ENCODE measurements at regions not wholly inside any gene's neighbourhood (a gene's known extent, or its start where the extent isn't known, plus 50 kb on each side); places are given as distances from the start of the nearest gene placed in this dataset.

GRCh38 chr15:20665653-20666052 is 124.1 kb upstream of the GOLGA6L6 start:
- ATAC-seq (ENCODE audit: insufficient read depth, low FRiP score) = no peak
- no peak for DNase-seq
- Histone ChIP-seq H3K27me3 (ENCODE audit: control insufficient read depth in 3 of 3, insufficient read depth in 3 of 3, low read length in 2 of 3) (no peaks in the 10 kb centered on the region), H3K27ac (ENCODE audit: low read depth in 1 of 2, low read length in 1 of 2) (no peak overlapping the region), H3K36me3 (ENCODE audit: control insufficient read depth in 4 of 4, insufficient read depth in 4 of 4, low read length in 4 of 4) (no peaks in the 10 kb centered on the region), H3K4me1 (ENCODE audit: control insufficient read depth in 5 of 5, insufficient read depth in 5 of 5, low read length in 5 of 5) (no peaks in the 10 kb centered on the region), H3K9ac (ENCODE audit: insufficient read depth in 1 of 2, low read length in 2 of 2) (no peak overlapping the region), H3K4me3 (no peak overlapping the region), H3K9me3 (ENCODE audit: control insufficient read depth in 4 of 4, insufficient read depth in 3 of 4, low read length in 3 of 4) (peaks cover 0 to 7% (median 2%) of the 10 kb centered on the region in 4 donors)
- 50 to 58% methylated on average over 1 of the region's 1 CpG for WGBS, 2 donors
- no peak for TF ChIP-seq CTCF (IDR thresholded peaks at IDR 0.05; ENCODE audit: control extremely low read depth, extremely low read depth)

- Histone ChIP-seq H3K9me3 (ENCODE audit: control insufficient read depth in 4 of 4, insufficient read depth in 3 of 4, low read length in 3 of 4) (peaks cover 0 to 7% (median 4%) of the 10 kb centered on the region in 4 donors), H3K9ac (ENCODE audit: insufficient read depth in 1 of 2, low read length in 2 of 2) (no peak overlapping the region), H3K4me1 (ENCODE audit: control insufficient read depth in 5 of 5, insufficient read depth in 5 of 5, low read length in 5 of 5) (no peaks in the 10 kb centered on the region), H3K4me3 (no peak overlapping the region), H3K27me3 (ENCODE audit: control insufficient read depth in 3 of 3, insufficient read depth in 3 of 3, low read length in 2 of 3) (no peaks in the 10 kb centered on the region), H3K36me3 (ENCODE audit: control insufficient read depth in 4 of 4, insufficient read depth in 4 of 4, low read length in 4 of 4) (no peaks in the 10 kb centered on the region), H3K27ac (ENCODE audit: low read depth in 1 of 2, low read length in 1 of 2) (no peak overlapping the region)
- no peak for DNase-seq
- 71% methylated on average over 8 of the region's 8 CpGs for WGBS, 2 donors
- no peak for ATAC-seq (ENCODE audit: insufficient read depth, low FRiP score)
- TF ChIP-seq CTCF (IDR thresholded peaks at IDR 0.05; ENCODE audit: control extremely low read depth, extremely low read depth) = no peak
These were observed 117.7 kb upstream of the GOLGA6L6 start for GRCh38 chr15:20659265-20659664.

DNA sequence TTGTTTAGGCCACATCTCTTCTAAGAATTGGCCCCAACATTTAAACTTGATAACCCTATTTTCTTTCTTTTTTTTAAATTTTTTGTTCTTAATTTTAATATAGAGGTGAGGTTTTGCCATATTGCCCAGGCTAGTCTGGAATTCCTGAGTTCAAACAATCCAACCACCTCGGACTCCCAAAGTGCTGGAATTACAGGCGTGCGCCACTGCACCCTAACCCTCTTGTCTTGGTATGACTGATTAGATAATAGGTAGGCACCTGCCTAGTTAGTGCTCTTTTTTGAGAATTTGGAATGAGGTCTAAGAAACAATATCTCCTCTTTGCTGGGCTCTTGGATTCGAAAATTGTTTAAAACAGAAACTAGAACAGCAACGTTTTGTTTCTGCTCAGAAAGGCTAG is 116.4 kb upstream of the GOLGA6L6 start:
- no peaks in the 10 kb centered on the region for H3K36me3 ChIP-seq (ENCODE audit: control insufficient read depth in 4 of 4, insufficient read depth in 4 of 4, low read length in 4 of 4)
- H3K4me1 ChIP-seq (ENCODE audit: control insufficient read depth in 5 of 5, insufficient read depth in 5 of 5, low read length in 5 of 5) = no peaks in the 10 kb centered on the region
- peaks cover 0 to 7% (median 4%) of the 10 kb centered on the region in 4 donors for H3K9me3 ChIP-seq (ENCODE audit: control insufficient read depth in 4 of 4, insufficient read depth in 3 of 4, low read length in 3 of 4)
- WGBS, 2 donors = 52 to 58% methylated on average over 5 of the region's 5 CpGs
- DNase-seq = no peak
- H3K27ac ChIP-seq (ENCODE audit: low read depth in 1 of 2, low read length in 1 of 2) = no peak overlapping the region
- no peak overlapping the region for H3K9ac ChIP-seq (ENCODE audit: insufficient read depth in 1 of 2, low read length in 2 of 2)
- TF ChIP-seq CTCF (IDR thresholded peaks at IDR 0.05; ENCODE audit: control extremely low read depth, extremely low read depth) = no peak
- no peak overlapping the region for H3K4me3 ChIP-seq
- ATAC-seq (ENCODE audit: insufficient read depth, low FRiP score) = no peak
- H3K27me3 ChIP-seq (ENCODE audit: control insufficient read depth in 3 of 3, insufficient read depth in 3 of 3, low read length in 2 of 3) = no peaks in the 10 kb centered on the region

DNA sequence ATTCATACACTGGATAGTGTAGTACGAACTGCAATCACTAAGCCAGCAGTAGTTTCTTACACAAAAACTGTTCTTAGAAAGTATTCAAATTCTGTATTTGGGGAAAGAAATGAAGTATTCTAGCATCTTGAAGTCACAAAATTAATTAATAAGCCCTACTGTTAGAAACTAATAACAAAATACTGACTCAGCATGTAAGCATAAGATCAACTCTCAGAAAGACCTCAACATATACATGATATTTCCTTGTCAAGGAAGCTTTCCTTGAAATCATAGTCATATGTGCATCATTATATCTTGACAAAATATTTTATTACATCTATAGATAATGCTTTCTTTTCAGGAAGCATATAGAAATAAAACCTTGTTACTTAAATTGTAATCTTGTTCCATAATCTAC is 115.5 kb upstream of the GOLGA6L6 start:
- H3K27me3 ChIP-seq (ENCODE audit: control insufficient read depth in 3 of 3, insufficient read depth in 3 of 3, low read length in 2 of 3) = no peaks in the 10 kb centered on the region
- ATAC-seq (ENCODE audit: insufficient read depth, low FRiP score) = no peak
- H3K9me3 ChIP-seq (ENCODE audit: control insufficient read depth in 4 of 4, insufficient read depth in 3 of 4, low read length in 3 of 4) = peaks cover 0 to 9% (median 5%) of the 10 kb centered on the region in 4 donors
- TF ChIP-seq CTCF (IDR thresholded peaks at IDR 0.05; ENCODE audit: control extremely low read depth, extremely low read depth) = no peak
- no peak overlapping the region for H3K4me3 ChIP-seq
- H3K4me1 ChIP-seq (ENCODE audit: control insufficient read depth in 5 of 5, insufficient read depth in 5 of 5, low read length in 5 of 5) = no peaks in the 10 kb centered on the region
- no peak overlapping the region for H3K27ac ChIP-seq (ENCODE audit: low read depth in 1 of 2, low read length in 1 of 2)
- DNase-seq = no peak
- no peaks in the 10 kb centered on the region for H3K36me3 ChIP-seq (ENCODE audit: control insufficient read depth in 4 of 4, insufficient read depth in 4 of 4, low read length in 4 of 4)
- H3K9ac ChIP-seq (ENCODE audit: insufficient read depth in 1 of 2, low read length in 2 of 2) = no peak overlapping the region
- 90 to 92% methylated on average over 1 of the region's 1 CpG for WGBS, 2 donors
